HCT116 (cell line): ENCODE measurements at regions not wholly inside any gene's neighbourhood (a gene's known extent, or its start where the extent isn't known, plus 50 kb on each side); places are given as distances from the start of the nearest gene placed in this dataset.
A peak's percentile ranks its signal among the peaks of the same experiment; 100 is the strongest.

ENCODE experiments used
- ATAC-seq: fragments of 200-7000 bp; cut with Tn5 transposase; 2 replicates; pipeline ENCODE4 v1.9.1; 2020; ENCODE audit warnings: mild to moderate bottlenecking, moderate library complexity
- BruUV-seq: library from RNA; stranded (reverse); fragments of 400-500 nt; replicated peaks from 2 replicates; lab custom pipeline; 2021; lab: Mats Ljungman, UMichigan
- CTCF ChIA-PET: fragments of 300-600 bp; sonication (Branson Sonifier 250); formaldehyde crosslinking; loops from one replicate; lab custom pipeline; 2021; ENCODE audit warnings: antibody characterized with exemption; lab: Charles Lee
- POLR2A ChIA-PET: fragments of 300-600, 350-600 bp; sonication (Branson Sonifier 250); formaldehyde crosslinking; loops from one replicate; lab custom pipeline; 2021; ENCODE audit warnings: antibody characterized with exemption; lab: Charles Lee
- RAD21 ChIA-PET, 2 experiments: fragments of 300-600 bp; sonication (Branson Sonifier 250); formaldehyde crosslinking; loops; one replicate each; lab custom pipeline; 2023; ENCODE audit warnings: low total read pairs in 2 of 2; ENCODE audit not compliant: uncharacterized antibody in 2 of 2, unreplicated experiment in 2 of 2, low non-redundant PET in 1 of 2; lab: Charles Lee
- DNase-seq: peaks from one replicate; pipeline ENCODE4 v3.0.0-alpha.2; 2010; ENCODE audit warnings: low read depth, low spot score
- H2AFZ ChIP-seq: fragments of 200-600 bp; shearing (Covaris generic), sonication (generic); 2 replicates; pipeline ENCODE4 v1.6.1; 2017; ENCODE audit warnings: low read depth, mixed run types, mixed read lengths, antibody characterized with exemption, low read length; ENCODE audit not compliant: poor library complexity, severe bottlenecking
- H3K27ac ChIP-seq: 2 replicates; pipeline ENCODE4 v1.5.1; 2012; ENCODE audit warnings: low read depth, low read length
- H3K27me3 ChIP-seq: fragments of 200-600 bp; sonication (generic); 2 replicates; pipeline ENCODE4 v1.6.1; 2016; ENCODE audit warnings: mixed run types, low read length, mixed read lengths; ENCODE audit not compliant: insufficient read depth
- H3K36me3 ChIP-seq, 2 experiments: fragments of 200-500 bp in 1 of 2; fragments of 200-600 bp in 1 of 2; sonication (Bioruptor generic) in 1 of 2; sonication (generic) in 1 of 2; 2 replicates each; pipeline versions ENCODE4 v1.5.1 to v1.6.1; 2014 to 2016; ENCODE audit warnings: low read length in 2 of 2, inconsistent platforms in 1 of 2, mixed read lengths in 1 of 2, mixed run types in 1 of 2; ENCODE audit not compliant: insufficient read depth in 2 of 2, control insufficient read depth in 1 of 2
- H3K4me1 ChIP-seq, 2 experiments: fragments of 200-600 bp in 1 of 2; sonication (generic) in 1 of 2; 2 replicates each; pipeline versions ENCODE4 v1.5.1 to v1.6.1; 2012 to 2017; ENCODE audit warnings: low read length in 2 of 2, inconsistent platforms in 1 of 2, mild to moderate bottlenecking in 1 of 2, mixed read lengths in 1 of 2, mixed run types in 1 of 2, moderate library complexity in 1 of 2; ENCODE audit not compliant: insufficient read depth in 2 of 2, control insufficient read depth in 1 of 2
- H3K4me2 ChIP-seq: fragments of 200-600 bp; sonication (generic); 2 replicates; pipeline ENCODE4 v1.6.1; 2017; ENCODE audit warnings: mixed run types, low read length, mixed read lengths
- H3K4me3 ChIP-seq, 2 experiments: fragments of 200-600 bp in 1 of 2; sonication (generic) in 1 of 2; replicated peaks in 1 of 2; 2 replicates each; pipeline ENCODE4 v1.5.1; 2011 to 2016; ENCODE audit warnings: low read length in 2 of 2, control low read depth in 1 of 2, low read depth in 1 of 2, mild to moderate bottlenecking in 1 of 2, mixed read lengths in 1 of 2, mixed run types in 1 of 2
- H3K79me2 ChIP-seq: fragments of 200-600 bp; sonication (generic); 2 replicates; pipeline ENCODE4 v1.6.1; 2017; ENCODE audit warnings: mild to moderate bottlenecking, mixed run types, low read length, moderate library complexity, mixed read lengths; ENCODE audit not compliant: insufficient read depth
- H3K9ac ChIP-seq: fragments of 200-600 bp; sonication (generic); 2 replicates; pipeline ENCODE4 v1.6.1; 2016; ENCODE audit warnings: low read length, mixed read lengths
- H3K9me2 ChIP-seq: fragments of 200-600 bp; sonication (generic), shearing (Covaris generic); 2 replicates; pipeline ENCODE4 v1.6.1; 2017; ENCODE audit warnings: mixed run types, mild to moderate bottlenecking, moderate library complexity; ENCODE audit not compliant: insufficient read depth
- H3K9me3 ChIP-seq, 2 experiments: fragments of 200-500 bp in 1 of 2; fragments of 200-600 bp in 1 of 2; sonication (Bioruptor generic) in 1 of 2; sonication (generic) in 1 of 2; 2 replicates each; pipeline ENCODE4 v1.6.1; 2014 to 2017; ENCODE audit warnings: low read length in 2 of 2, mixed read lengths in 2 of 2, inconsistent platforms in 1 of 2, low read depth in 1 of 2, mild to moderate bottlenecking in 1 of 2, mixed run types in 1 of 2, moderate library complexity in 1 of 2; ENCODE audit not compliant: control insufficient read depth in 1 of 2, insufficient read depth in 1 of 2
- H4K20me1 ChIP-seq: fragments of 200-600 bp; sonication (generic), shearing (Covaris generic); 2 replicates; pipeline ENCODE4 v1.6.1; 2017; ENCODE audit warnings: mixed run types, mild to moderate bottlenecking, moderate library complexity; ENCODE audit not compliant: insufficient read depth
- CEBPB ChIP-seq: IDR thresholded peaks from 2 replicates; pipeline ENCODE4 v1.6.1; 2012; ENCODE audit warnings: low read depth
- ELF1 ChIP-seq: IDR thresholded peaks from 2 replicates; pipeline ENCODE4 v1.6.1; 2012; ENCODE audit warnings: low read depth, borderline replicate concordance
- RAD21 ChIP-seq: IDR thresholded peaks from 2 replicates; pipeline ENCODE4 v1.6.1; 2012; ENCODE audit warnings: low read depth, mild to moderate bottlenecking
- SP1 ChIP-seq: IDR thresholded peaks from 2 replicates; pipeline ENCODE4 v1.6.1; 2012; ENCODE audit warnings: low read depth
- TCF7L2 ChIP-seq: IDR thresholded peaks from 2 replicates; pipeline ENCODE4 v1.7.0; 2011; ENCODE audit warnings: borderline replicate concordance, inconsistent platforms; ENCODE audit not compliant: insufficient read depth, insufficient read length; ENCODE audit errors: extremely low read depth
- intact Hi-C: fragments of 100-400 bp; cut with micrococcal nuclease; formaldehyde crosslinking; loops from 2 replicates; pipeline ENCODE4 v1.10.0; 2022
- TF ChIP-seq, protein P1 (sequence below), 3 experiments: fragments of 200-600 bp in 1 of 3; sonication (generic) in 1 of 3; IDR thresholded peaks in 2 of 3; conservative IDR thresholded peaks in 1 of 3; 2 replicates each; pipeline ENCODE4 v1.5.1; 2012 to 2017; ENCODE audit warnings: low read depth in 2 of 3, low read length in 2 of 3, antibody characterized with exemption in 1 of 3, borderline replicate concordance in 1 of 3, control low read depth in 1 of 3, mild to moderate bottlenecking in 1 of 3, mixed read lengths in 1 of 3, mixed run types in 1 of 3, moderate library complexity in 1 of 3; ENCODE audit not compliant: insufficient read depth in 1 of 3

DNA sequence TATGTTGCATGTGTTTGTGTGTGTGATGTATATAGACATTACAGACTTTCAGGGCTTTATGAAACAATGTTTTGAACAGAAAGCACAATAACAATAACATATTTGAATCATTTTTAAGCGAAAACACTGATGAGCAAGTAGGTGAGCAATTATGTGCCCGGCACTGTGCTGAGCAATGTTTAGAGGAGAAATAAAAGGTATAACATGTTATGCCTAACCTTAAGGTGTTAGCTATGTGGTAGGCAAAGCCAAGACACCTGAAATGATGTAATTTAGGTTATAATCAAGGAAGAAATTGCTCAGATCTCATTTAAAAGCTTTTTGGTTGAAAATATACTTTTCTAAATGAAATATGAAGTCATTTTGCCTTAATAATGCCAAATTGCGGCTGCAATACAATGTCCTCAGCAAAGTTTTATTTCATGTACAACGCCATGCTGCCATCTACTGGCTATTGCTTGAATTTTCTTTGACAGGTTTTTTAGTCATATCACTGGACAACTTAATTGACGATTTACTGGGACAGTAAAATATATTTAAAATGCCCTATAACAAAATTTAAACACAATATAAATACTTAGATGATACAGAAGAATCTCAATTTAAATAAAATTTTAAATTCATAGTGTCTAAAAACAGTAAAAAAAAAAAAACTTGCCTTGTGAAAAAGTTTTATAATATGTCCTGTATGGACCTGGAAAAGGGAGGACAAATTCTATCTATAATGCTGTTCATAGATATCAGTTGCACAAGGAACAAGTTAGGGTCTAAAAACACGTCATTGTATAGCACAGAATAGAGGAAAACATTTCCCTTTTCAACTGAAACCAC is 131.1 kb upstream of the CDK1 start:
- RAD21 ChIA-PET: interaction anchor here in 1 of 2 experiments (0.7 kb wide), 1 partner anchor 122 kb away, joined by 3 read pairs; no protein-coding TSS in a partner anchor
- intact Hi-C loops: loop anchor here (1.0 to 5.0 kb wide), 4 partner anchors 97 to 545 kb away; no protein-coding TSS in a partner anchor
- Histone ChIP-seq H2AFZ (no peak overlapping the region), H3K9ac (no peak overlapping the region), H3K4me1 (peaks cover 0 to 3% of the 10 kb centered on the region in 2 experiments; a peak in 1 of 4 replicates), H3K36me3 (no peaks in the 10 kb centered on the region), H3K9me3 (no peaks in the 10 kb centered on the region), H3K4me2 (no peak overlapping the region), H3K4me3 (no peak overlapping the region), H3K79me2 (no peaks in the 10 kb centered on the region), H3K27me3 (no peaks in the 10 kb centered on the region), H3K9me2 (no peaks in the 10 kb centered on the region), H4K20me1 (no peaks in the 10 kb centered on the region), H3K27ac (no peak overlapping the region)
- DNase-seq: peak; percentile 48
- POLR2A ChIA-PET: no interaction called here
- ATAC-seq: peak; percentile 74
- no peak for TF ChIP-seq CEBPB
- TF ChIP-seq SP1: no peak
- TF ChIP-seq RAD21: peak; percentile 80
- TF ChIP-seq ELF1: no peak
- no peak for TF ChIP-seq TCF7L2
- TF ChIP-seq, protein P1, sequence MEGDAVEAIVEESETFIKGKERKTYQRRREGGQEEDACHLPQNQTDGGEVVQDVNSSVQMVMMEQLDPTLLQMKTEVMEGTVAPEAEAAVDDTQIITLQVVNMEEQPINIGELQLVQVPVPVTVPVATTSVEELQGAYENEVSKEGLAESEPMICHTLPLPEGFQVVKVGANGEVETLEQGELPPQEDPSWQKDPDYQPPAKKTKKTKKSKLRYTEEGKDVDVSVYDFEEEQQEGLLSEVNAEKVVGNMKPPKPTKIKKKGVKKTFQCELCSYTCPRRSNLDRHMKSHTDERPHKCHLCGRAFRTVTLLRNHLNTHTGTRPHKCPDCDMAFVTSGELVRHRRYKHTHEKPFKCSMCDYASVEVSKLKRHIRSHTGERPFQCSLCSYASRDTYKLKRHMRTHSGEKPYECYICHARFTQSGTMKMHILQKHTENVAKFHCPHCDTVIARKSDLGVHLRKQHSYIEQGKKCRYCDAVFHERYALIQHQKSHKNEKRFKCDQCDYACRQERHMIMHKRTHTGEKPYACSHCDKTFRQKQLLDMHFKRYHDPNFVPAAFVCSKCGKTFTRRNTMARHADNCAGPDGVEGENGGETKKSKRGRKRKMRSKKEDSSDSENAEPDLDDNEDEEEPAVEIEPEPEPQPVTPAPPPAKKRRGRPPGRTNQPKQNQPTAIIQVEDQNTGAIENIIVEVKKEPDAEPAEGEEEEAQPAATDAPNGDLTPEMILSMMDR (IDR thresholded peaks at IDR 0.05 in 2 of 3, conservative IDR thresholded peaks at IDR 0.05 in 1 of 3; ENCODE audit: borderline replicate concordance in 1 of 3, insufficient read depth in 1 of 3, low read depth in 2 of 3, low read length in 2 of 3): peak; percentile 60 to 82 (median 75)
- BruUV-seq: no TSS peak
- CTCF ChIA-PET: interaction anchor here (0.7 to 2.9 kb wide), 7 partner anchors 8 to 206 kb away, joined by 3 to 33 read pairs (median 5); no protein-coding TSS in a partner anchor
